OCI-LY7 (cell line): ENCODE measurements at regions not wholly inside any gene's neighbourhood (a gene's known extent, or its start where the extent isn't known, plus 50 kb on each side); places are given as distances from the start of the nearest gene placed in this dataset.

Experiments
- BruUV-seq: library from RNA; stranded (reverse); fragments of 400-500 nt; replicated peaks from 2 replicates; lab custom pipeline; 2021; lab: Mats Ljungman, UMichigan
- CTCF ChIA-PET: fragments of 300-600 bp; sonication (Branson Sonifier 250); formaldehyde crosslinking; loops from one replicate; lab custom pipeline; 2022; ENCODE audit warnings: antibody characterized with exemption; ENCODE audit not compliant: unreplicated experiment; lab: Charles Lee
- POLR2A ChIA-PET: fragments of 300-600 bp; sonication (Branson Sonifier 250); formaldehyde crosslinking; loops from one replicate; lab custom pipeline; 2022; ENCODE audit warnings: antibody characterized with exemption; lab: Charles Lee
- DNase-seq: peaks from one replicate; pipeline ENCODE4 v3.0.0-alpha.2; 2015; ENCODE audit warnings: low spot score
- H2AFZ ChIP-seq: fragments of 200-600 bp; sonication (generic), shearing (Covaris generic); 2 replicates; pipeline ENCODE4 v1.6.1; 2014; ENCODE audit warnings: mild to moderate bottlenecking, antibody characterized with exemption, low read length, moderate library complexity
- H3K27ac ChIP-seq: fragments of 200-600 bp; sonication (generic); 2 replicates; pipeline ENCODE4 v1.5.1; 2014; ENCODE audit warnings: mixed run types, low read depth, mild to moderate bottlenecking, moderate library complexity, low read length, inconsistent platforms; ENCODE audit not compliant: poor library complexity, severe bottlenecking
- H3K36me3 ChIP-seq: fragments of 200-600 bp; sonication (generic); 2 replicates; pipeline ENCODE4 v1.6.1; 2014; ENCODE audit warnings: mild to moderate bottlenecking, antibody characterized with exemption, low read length, moderate library complexity, mixed read lengths; ENCODE audit not compliant: insufficient read depth
- H3K4me1 ChIP-seq: fragments of 200-600 bp; sonication (generic); 2 replicates; pipeline ENCODE4 v1.5.1; 2014; ENCODE audit warnings: mild to moderate bottlenecking, low read length; ENCODE audit not compliant: insufficient read depth, poor library complexity, severe bottlenecking
- H3K4me2 ChIP-seq: fragments of 200-600 bp; sonication (generic); 2 replicates; pipeline ENCODE4 v1.6.1; 2014; ENCODE audit warnings: mild to moderate bottlenecking, low read length
- H3K4me3 ChIP-seq: fragments of 200-600 bp; sonication (generic); 2 replicates; pipeline ENCODE4 v1.5.1; 2014; ENCODE audit warnings: mild to moderate bottlenecking, low read depth, low read length; ENCODE audit not compliant: poor library complexity, severe bottlenecking
- H3K79me2 ChIP-seq: fragments of 200-600 bp; sonication (generic); 2 replicates; pipeline ENCODE4 v1.6.1; 2016; ENCODE audit warnings: low read depth, mild to moderate bottlenecking, low read length, moderate library complexity, mixed read lengths; ENCODE audit not compliant: insufficient read depth
- H3K9me2 ChIP-seq: fragments of 200-600 bp; sonication (generic); 2 replicates; pipeline ENCODE4 v1.6.1; 2016; ENCODE audit warnings: mild to moderate bottlenecking, low read length, mixed read lengths; ENCODE audit not compliant: insufficient read depth
- H3K9me3 ChIP-seq: fragments of 200-600 bp; sonication (generic); 2 replicates; pipeline ENCODE4 v1.6.1; 2014; ENCODE audit warnings: mild to moderate bottlenecking, mixed run types, low read length, mixed read lengths
- H4K20me1 ChIP-seq: fragments of 200-600 bp; sonication (generic); 2 replicates; pipeline ENCODE4 v1.6.1; 2014; ENCODE audit warnings: mild to moderate bottlenecking, antibody characterized with exemption, low read length, moderate library complexity, mixed read lengths; ENCODE audit not compliant: insufficient read depth
- CTCF ChIP-seq: fragments of 200-600 bp; sonication (generic); conservative IDR thresholded peaks from 2 replicates; pipeline ENCODE4 v1.5.1; 2014; ENCODE audit warnings: mild to moderate bottlenecking, antibody characterized with exemption, low read length, moderate library complexity, mixed read lengths
- EZH2phosphoT487 ChIP-seq: fragments of 200-600 bp; sonication (generic); IDR thresholded peaks from 2 replicates; pipeline ENCODE4 v1.6.1; 2018; ENCODE audit warnings: low read depth, borderline replicate concordance, mild to moderate bottlenecking, mixed run types, antibody characterized with exemption, low read length, moderate library complexity, mixed read lengths
- intact Hi-C: fragments of 100-400 bp; cut with micrococcal nuclease; formaldehyde crosslinking; loops from one replicate; pipeline ENCODE4 v1.10.0; 2022; ENCODE audit not compliant: unreplicated experiment

- no peaks in the 10 kb centered on the region for H3K79me2 ChIP-seq
- ChIA-PET CTCF (no interaction called here), POLR2A (no interaction called here)
- no peak overlapping the region for H3K27ac ChIP-seq
- no peak overlapping the region for H2AFZ ChIP-seq
- H3K4me1 ChIP-seq, result no peaks in the 10 kb centered on the region
- intact Hi-C loops, result no loop called here
- H4K20me1 ChIP-seq, result no peaks in the 10 kb centered on the region
- H3K9me2 ChIP-seq, result no peaks in the 10 kb centered on the region
- H3K9me3 ChIP-seq, result no peaks in the 10 kb centered on the region
- no peak for TF ChIP-seq CTCF
- no peak for TF ChIP-seq EZH2phosphoT487
- H3K4me3 ChIP-seq, result no peak overlapping the region
- H3K4me2 ChIP-seq, result no peak overlapping the region
- no peaks in the 10 kb centered on the region for H3K36me3 ChIP-seq
- DNase-seq, result no peak
- no TSS peak for BruUV-seq
These were observed 87.0 kb upstream of the MAF start for GRCh38 chr16:79687249-79688130.

- H3K36me3 ChIP-seq, result no peaks in the 10 kb centered on the region
- H3K79me2 ChIP-seq, result no peaks in the 10 kb centered on the region
- H3K4me2 ChIP-seq, result no peak overlapping the region
- H3K4me1 ChIP-seq, result no peaks in the 10 kb centered on the region
- H3K27ac ChIP-seq, result no peak overlapping the region
- intact Hi-C loops, result no loop called here
- ChIA-PET CTCF (no interaction called here), POLR2A (no interaction called here)
- TF ChIP-seq EZH2phosphoT487, result no peak
- TF ChIP-seq CTCF, result no peak
- no peak for DNase-seq
- no peak overlapping the region for H3K4me3 ChIP-seq
- no peaks in the 10 kb centered on the region for H4K20me1 ChIP-seq
- no TSS peak for BruUV-seq
- H2AFZ ChIP-seq, result no peak overlapping the region
- H3K9me2 ChIP-seq, result no peaks in the 10 kb centered on the region
- H3K9me3 ChIP-seq, result no peaks in the 10 kb centered on the region
These were observed 85.3 kb upstream of the MAF start for GRCh38 chr16:79685871-79686270.

GRCh38 chr16:79679334-79679733 lies 78.8 kb upstream of the MAF start:
- no peaks in the 10 kb centered on the region for H3K4me1 ChIP-seq
- CTCF ChIA-PET, result no interaction called here

More at GRCh38 chr16:79679334-79679733, 78.8 kb upstream of the MAF start:
- no peak for DNase-seq
- Histone ChIP-seq H3K4me2 (no peak overlapping the region), H3K36me3 (no peaks in the 10 kb centered on the region), H3K9me3 (no peaks in the 10 kb centered on the region), H3K4me3 (no peak overlapping the region), H2AFZ (no peak overlapping the region), H3K79me2 (no peaks in the 10 kb centered on the region), H4K20me1 (no peaks in the 10 kb centered on the region), H3K27ac (no peak overlapping the region), H3K9me2 (no peaks in the 10 kb centered on the region)
- no TSS peak for BruUV-seq
- POLR2A ChIA-PET, result no interaction called here
- intact Hi-C loops, result no loop called here
- TF ChIP-seq EZH2phosphoT487 (no peak), CTCF (no peak)
